ENCODE measurements at regions not wholly inside any gene's neighbourhood (a gene's known extent, or its start where the extent isn't known, plus 50 kb on each side); places are given as distances from the start of the nearest gene placed in this dataset.
"Not testable (repeated sequence)": the region's sequence is repeated elsewhere in the genome, so short reads cannot be mapped to it uniquely, and the experiment has no call there.

DNA sequence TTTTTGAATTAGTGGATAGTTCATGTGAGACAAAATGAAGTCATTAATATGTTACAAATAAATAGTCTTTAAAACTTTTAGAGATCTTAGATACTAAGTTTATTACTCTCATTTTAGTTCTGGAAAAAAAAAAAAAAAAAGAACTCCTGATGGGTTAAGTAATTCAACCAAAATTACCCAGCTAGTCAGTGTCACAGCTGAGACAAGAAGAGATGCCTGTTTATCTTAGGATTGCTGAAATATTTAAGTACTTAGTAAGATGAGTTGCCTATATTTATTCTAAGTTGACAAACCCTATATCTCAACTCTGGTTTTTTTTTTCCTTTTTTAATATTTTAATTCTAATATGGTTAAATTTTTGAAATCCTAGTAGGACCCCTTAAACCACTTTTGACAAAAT is 781.0 kb upstream of the LRRN3 start:
- no peak overlapping the region for H3K27ac ChIP-seq (ENCODE audit: low read depth in 2 of 2, low read length in 2 of 2)
- H3K27me3 ChIP-seq (ENCODE audit: control insufficient read depth in 2 of 2, insufficient read depth in 2 of 2, low read length in 2 of 2), result no peaks in the 10 kb centered on the region
- no peak overlapping the region for H3K9ac ChIP-seq (ENCODE audit: low read depth in 1 of 2, low read length in 2 of 2)
- H3K9me3 ChIP-seq (ENCODE audit: control insufficient read depth in 2 of 2, low read length in 2 of 2), result no peaks in the 10 kb centered on the region
- no peak overlapping the region for H3K4me3 ChIP-seq (ENCODE audit: low read length in 2 of 2)
- H3K36me3 ChIP-seq (ENCODE audit: control insufficient read depth in 2 of 2, insufficient read depth in 2 of 2, low read length in 2 of 2), result no peaks in the 10 kb centered on the region
- no peaks in the 10 kb centered on the region for H3K4me1 ChIP-seq (ENCODE audit: control insufficient read depth in 2 of 2, insufficient read depth in 2 of 2, low read length in 2 of 2)

DNA sequence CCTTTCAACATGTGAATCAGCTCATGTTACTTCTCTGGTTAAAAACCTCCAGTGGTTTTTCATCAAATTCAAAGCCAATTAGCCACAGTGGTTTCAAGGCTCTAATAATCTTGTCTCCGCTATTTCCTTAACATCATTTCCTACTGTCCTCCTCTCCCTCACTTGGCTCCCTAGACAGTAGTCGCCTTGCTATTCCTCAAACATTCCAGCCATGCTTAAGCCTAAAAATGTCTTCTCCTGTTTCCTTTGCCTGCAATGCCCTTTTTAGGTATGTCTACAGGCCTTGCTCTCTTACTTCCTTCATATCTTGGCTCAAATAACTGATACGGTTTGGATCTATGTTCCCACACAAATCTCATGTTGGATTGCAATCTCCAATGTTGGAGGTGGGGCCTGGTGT is 779.4 kb upstream of the LRRN3 start:
- no peaks in the 10 kb centered on the region for H3K4me1 ChIP-seq (ENCODE audit: control insufficient read depth in 2 of 2, insufficient read depth in 2 of 2, low read length in 2 of 2)
- H3K9ac ChIP-seq (ENCODE audit: low read depth in 1 of 2, low read length in 2 of 2), result no peak overlapping the region
- H3K36me3 ChIP-seq (ENCODE audit: control insufficient read depth in 2 of 2, insufficient read depth in 2 of 2, low read length in 2 of 2), result no peaks in the 10 kb centered on the region
- H3K9me3 ChIP-seq (ENCODE audit: control insufficient read depth in 2 of 2, low read length in 2 of 2), result no peaks in the 10 kb centered on the region
- no peaks in the 10 kb centered on the region for H3K27me3 ChIP-seq (ENCODE audit: control insufficient read depth in 2 of 2, insufficient read depth in 2 of 2, low read length in 2 of 2)
- no peak overlapping the region for H3K27ac ChIP-seq (ENCODE audit: low read depth in 2 of 2, low read length in 2 of 2)
- H3K4me3 ChIP-seq (ENCODE audit: low read length in 2 of 2), result no peak overlapping the region

DNA sequence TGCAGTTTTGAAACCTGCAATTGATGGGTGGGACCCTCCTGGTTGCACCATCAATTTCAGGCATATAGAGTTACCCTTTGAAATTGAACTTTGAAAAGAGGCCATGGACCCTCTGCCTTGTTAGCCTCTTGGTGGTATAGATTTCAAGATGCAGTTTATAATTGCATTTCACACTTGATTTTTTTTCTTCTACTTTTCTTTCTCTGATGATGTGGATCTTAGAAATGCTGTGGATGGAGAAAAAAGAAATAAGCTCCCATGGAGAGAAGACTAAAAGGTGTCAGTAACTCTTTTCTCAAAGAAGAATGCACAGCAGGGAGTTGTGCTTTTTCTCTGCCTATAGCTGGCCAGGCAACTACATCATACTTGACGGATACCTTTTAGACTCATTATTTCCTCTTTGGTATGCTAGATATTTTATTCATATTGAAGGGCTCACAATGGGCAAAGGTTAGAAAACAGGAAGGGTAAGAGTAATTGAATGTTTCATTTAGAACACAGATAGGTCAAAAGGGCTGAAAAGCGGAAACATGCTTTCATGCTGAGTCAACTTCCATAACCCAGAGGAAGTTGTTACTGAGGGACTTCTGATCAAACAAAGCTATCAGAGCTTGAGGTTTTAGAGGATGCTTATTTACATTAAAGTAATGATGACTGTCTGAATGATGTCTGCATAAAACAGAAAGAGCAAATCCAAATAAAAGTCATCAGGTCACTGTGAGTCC is 773.2 kb upstream of the LRRN3 start:
- H3K36me3 ChIP-seq (ENCODE audit: control insufficient read depth in 2 of 2, insufficient read depth in 2 of 2, low read length in 2 of 2), result no peaks in the 10 kb centered on the region
- H3K27ac ChIP-seq (ENCODE audit: low read depth in 2 of 2, low read length in 2 of 2), result no peak overlapping the region
- H3K9me3 ChIP-seq (ENCODE audit: control insufficient read depth in 2 of 2, low read length in 2 of 2), result no peaks in the 10 kb centered on the region
- no peak overlapping the region for H3K9ac ChIP-seq (ENCODE audit: low read depth in 1 of 2, low read length in 2 of 2)
- no peak overlapping the region for H3K4me3 ChIP-seq (ENCODE audit: low read length in 2 of 2)
- H3K27me3 ChIP-seq (ENCODE audit: control insufficient read depth in 2 of 2, insufficient read depth in 2 of 2, low read length in 2 of 2), result no peaks in the 10 kb centered on the region
- no peaks in the 10 kb centered on the region for H3K4me1 ChIP-seq (ENCODE audit: control insufficient read depth in 2 of 2, insufficient read depth in 2 of 2, low read length in 2 of 2)

DNA sequence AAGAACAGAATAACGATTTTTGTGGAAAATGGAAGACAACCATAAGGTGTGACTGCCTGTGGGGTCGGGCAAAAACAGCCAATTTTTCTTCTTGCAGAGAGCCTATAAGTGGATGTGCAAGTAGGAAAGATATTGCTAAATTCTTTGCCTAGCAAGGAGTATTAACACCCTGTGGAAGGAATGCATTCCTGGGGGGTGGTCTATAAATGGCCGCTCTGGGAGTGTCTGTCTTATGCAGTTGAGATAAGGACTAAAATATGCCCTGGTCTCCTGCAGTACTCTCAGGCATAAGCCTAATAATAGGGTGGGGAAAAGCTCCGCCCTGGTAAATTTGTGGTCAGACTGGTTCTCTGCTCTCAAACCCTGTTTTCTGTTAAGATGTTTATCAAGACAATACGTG is 770.6 kb upstream of the LRRN3 start:
- not testable (repeated sequence) for H3K36me3 ChIP-seq (ENCODE audit: control insufficient read depth in 2 of 2, insufficient read depth in 2 of 2, low read length in 2 of 2); H3K4me1 ChIP-seq (ENCODE audit: control insufficient read depth in 2 of 2, insufficient read depth in 2 of 2, low read length in 2 of 2); H3K9me3 ChIP-seq (ENCODE audit: control insufficient read depth in 2 of 2, low read length in 2 of 2); H3K9ac ChIP-seq (ENCODE audit: low read depth in 1 of 2, low read length in 2 of 2); H3K4me3 ChIP-seq (ENCODE audit: low read length in 2 of 2); H3K27ac ChIP-seq (ENCODE audit: low read depth in 2 of 2, low read length in 2 of 2); H3K27me3 ChIP-seq (ENCODE audit: control insufficient read depth in 2 of 2, insufficient read depth in 2 of 2, low read length in 2 of 2)

DNA sequence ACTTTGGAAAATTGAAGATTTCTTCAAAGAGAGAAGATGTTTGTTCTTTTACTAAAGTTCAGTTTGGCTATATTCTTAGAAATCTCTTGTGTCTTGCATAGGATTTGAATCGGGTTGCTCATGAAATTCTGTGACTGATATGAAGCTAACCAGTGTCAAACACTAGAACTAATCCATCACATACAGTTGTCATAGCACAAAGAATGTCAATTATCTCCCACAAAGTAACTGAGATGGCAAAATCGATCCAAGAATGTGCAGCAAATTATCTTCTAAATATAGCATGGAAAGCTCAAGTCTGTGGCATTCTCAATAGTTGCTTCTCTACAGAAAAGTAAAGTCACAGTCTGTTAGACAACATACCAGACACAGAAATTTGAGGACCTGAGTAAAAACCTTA is 768.1 kb upstream of the LRRN3 start:
- Histone ChIP-seq H3K9ac (ENCODE audit: low read depth in 1 of 2, low read length in 2 of 2) (no peak overlapping the region), H3K4me1 (ENCODE audit: control insufficient read depth in 2 of 2, insufficient read depth in 2 of 2, low read length in 2 of 2) (no peaks in the 10 kb centered on the region), H3K36me3 (ENCODE audit: control insufficient read depth in 2 of 2, insufficient read depth in 2 of 2, low read length in 2 of 2) (no peaks in the 10 kb centered on the region), H3K9me3 (ENCODE audit: control insufficient read depth in 2 of 2, low read length in 2 of 2) (no peaks in the 10 kb centered on the region), H3K27ac (ENCODE audit: low read depth in 2 of 2, low read length in 2 of 2) (no peak overlapping the region), H3K4me3 (ENCODE audit: low read length in 2 of 2) (no peak overlapping the region), H3K27me3 (ENCODE audit: control insufficient read depth in 2 of 2, insufficient read depth in 2 of 2, low read length in 2 of 2) (no peaks in the 10 kb centered on the region)

DNA sequence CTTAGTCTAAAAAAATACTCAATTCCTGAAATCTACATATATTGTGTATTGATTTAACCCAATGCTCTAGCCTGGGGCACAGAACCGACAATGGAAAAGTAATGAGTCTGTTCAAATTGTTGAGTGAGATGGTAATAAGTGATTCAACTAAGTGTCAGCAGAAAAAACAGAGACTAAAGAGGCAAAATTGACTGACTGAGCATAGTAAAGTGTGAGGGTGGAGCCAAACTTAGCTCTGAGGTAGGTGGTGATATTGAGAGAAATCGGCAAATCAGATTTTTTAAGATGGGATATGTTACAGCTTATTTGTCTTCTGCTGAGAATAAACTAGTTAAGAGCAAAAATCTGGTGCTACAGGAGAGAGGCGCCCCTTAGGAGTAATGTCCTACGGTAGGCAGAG is 764.0 kb upstream of the LRRN3 start:
- Histone ChIP-seq H3K27me3 (ENCODE audit: control insufficient read depth in 2 of 2, insufficient read depth in 2 of 2, low read length in 2 of 2) (no peaks in the 10 kb centered on the region), H3K9me3 (ENCODE audit: control insufficient read depth in 2 of 2, low read length in 2 of 2) (no peaks in the 10 kb centered on the region), H3K36me3 (ENCODE audit: control insufficient read depth in 2 of 2, insufficient read depth in 2 of 2, low read length in 2 of 2) (no peaks in the 10 kb centered on the region), H3K9ac (ENCODE audit: low read depth in 1 of 2, low read length in 2 of 2) (no peak overlapping the region), H3K4me3 (ENCODE audit: low read length in 2 of 2) (no peak overlapping the region), H3K4me1 (ENCODE audit: control insufficient read depth in 2 of 2, insufficient read depth in 2 of 2, low read length in 2 of 2) (no peaks in the 10 kb centered on the region), H3K27ac (ENCODE audit: low read depth in 2 of 2, low read length in 2 of 2) (no peak overlapping the region)

DNA sequence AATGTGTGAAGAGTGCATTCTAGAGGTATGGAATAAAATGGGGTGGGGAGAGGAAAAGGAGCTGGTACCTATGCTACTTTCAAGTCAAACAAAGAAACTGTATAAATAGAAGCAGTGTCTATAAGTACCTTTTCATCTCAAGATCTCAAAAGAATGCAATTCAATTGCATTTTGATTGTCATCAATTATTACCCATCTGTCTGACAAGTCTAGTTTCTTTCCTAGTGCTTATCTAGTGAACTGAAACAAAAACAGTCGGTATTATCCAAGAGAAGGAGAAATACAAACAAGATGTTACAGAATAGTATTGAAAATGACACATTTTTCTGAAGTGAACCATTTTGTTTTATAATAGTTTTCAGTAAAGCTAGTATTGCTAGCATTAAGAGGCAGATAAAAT is 754.5 kb upstream of the LRRN3 start:
- Histone ChIP-seq H3K36me3 (ENCODE audit: control insufficient read depth in 2 of 2, insufficient read depth in 2 of 2, low read length in 2 of 2) (no peaks in the 10 kb centered on the region), H3K9me3 (ENCODE audit: control insufficient read depth in 2 of 2, low read length in 2 of 2) (no peaks in the 10 kb centered on the region), H3K27ac (ENCODE audit: low read depth in 2 of 2, low read length in 2 of 2) (no peak overlapping the region), H3K9ac (ENCODE audit: low read depth in 1 of 2, low read length in 2 of 2) (no peak overlapping the region), H3K4me3 (ENCODE audit: low read length in 2 of 2) (no peak overlapping the region), H3K4me1 (ENCODE audit: control insufficient read depth in 2 of 2, insufficient read depth in 2 of 2, low read length in 2 of 2) (no peaks in the 10 kb centered on the region), H3K27me3 (ENCODE audit: control insufficient read depth in 2 of 2, insufficient read depth in 2 of 2, low read length in 2 of 2) (no peaks in the 10 kb centered on the region)

DNA sequence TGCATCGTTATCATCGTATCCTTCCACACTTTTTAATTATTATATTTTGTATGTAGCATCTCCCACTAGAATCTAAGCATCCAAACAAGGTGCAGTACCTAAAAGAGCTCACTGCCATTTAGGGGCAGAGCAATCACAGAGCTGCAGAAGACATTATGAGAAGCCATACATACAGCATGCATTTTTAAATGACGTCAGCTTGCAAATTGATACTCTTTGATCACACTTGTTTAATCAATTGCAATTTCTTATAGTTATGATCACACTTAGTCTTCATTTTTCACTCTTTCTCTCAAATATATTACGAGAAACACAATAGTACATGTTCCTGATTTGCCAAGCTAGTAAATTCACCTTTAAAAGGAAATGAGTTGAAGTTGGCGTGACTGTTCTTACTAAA is 753.3 kb upstream of the LRRN3 start:
- H3K36me3 ChIP-seq (ENCODE audit: control insufficient read depth in 2 of 2, insufficient read depth in 2 of 2, low read length in 2 of 2), result no peaks in the 10 kb centered on the region
- no peaks in the 10 kb centered on the region for H3K4me1 ChIP-seq (ENCODE audit: control insufficient read depth in 2 of 2, insufficient read depth in 2 of 2, low read length in 2 of 2)
- no peak overlapping the region for H3K9ac ChIP-seq (ENCODE audit: low read depth in 1 of 2, low read length in 2 of 2)
- H3K4me3 ChIP-seq (ENCODE audit: low read length in 2 of 2), result no peak overlapping the region
- no peaks in the 10 kb centered on the region for H3K9me3 ChIP-seq (ENCODE audit: control insufficient read depth in 2 of 2, low read length in 2 of 2)
- no peak overlapping the region for H3K27ac ChIP-seq (ENCODE audit: low read depth in 2 of 2, low read length in 2 of 2)
- H3K27me3 ChIP-seq (ENCODE audit: control insufficient read depth in 2 of 2, insufficient read depth in 2 of 2, low read length in 2 of 2), result no peaks in the 10 kb centered on the region

DNA sequence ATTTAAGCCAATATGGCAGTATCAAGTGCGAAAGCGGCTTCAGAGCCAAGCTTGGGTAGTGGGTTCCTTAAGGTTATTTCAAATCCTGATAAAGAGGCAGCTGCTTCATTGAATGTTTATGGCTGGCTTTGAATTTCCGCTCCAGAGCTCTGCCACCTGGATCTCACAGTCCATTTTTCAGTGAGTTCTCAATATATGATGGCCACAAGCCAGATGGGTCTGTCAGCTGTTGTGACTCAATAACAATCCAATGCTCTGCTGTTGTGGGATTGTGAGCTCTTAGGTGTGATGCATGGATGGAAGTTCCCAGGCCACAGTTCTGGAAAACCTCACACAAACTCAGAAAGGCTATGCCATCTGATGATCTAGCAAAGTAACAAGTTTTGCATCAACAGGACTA is 743.8 kb upstream of the LRRN3 start:
- Histone ChIP-seq H3K27me3 (ENCODE audit: control insufficient read depth in 2 of 2, insufficient read depth in 2 of 2, low read length in 2 of 2) (no peaks in the 10 kb centered on the region), H3K27ac (ENCODE audit: low read depth in 2 of 2, low read length in 2 of 2) (no peak overlapping the region)

DNA sequence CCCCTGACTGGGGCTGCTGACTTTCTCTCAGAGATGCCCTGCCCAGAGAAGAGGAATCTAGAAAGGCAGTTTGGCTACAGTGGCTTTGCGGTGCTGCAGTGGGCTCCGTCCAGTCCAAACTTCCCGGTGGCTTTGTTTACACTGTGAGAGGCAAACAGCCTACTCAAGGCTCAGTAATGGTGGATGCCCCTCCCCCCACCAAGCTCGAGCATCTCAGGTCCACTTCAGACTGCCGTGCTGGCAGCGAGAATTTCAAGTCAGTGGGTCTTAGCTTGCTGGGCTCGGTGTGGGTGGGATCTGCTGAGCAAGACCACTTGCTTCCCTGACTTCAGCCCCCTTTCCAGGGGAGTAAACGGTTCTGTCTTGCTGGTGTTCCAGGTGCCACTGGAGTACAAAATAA is 734.5 kb upstream of the LRRN3 start:
- H3K9ac ChIP-seq (ENCODE audit: low read depth in 1 of 2, low read length in 2 of 2), result no peak overlapping the region
- no peaks in the 10 kb centered on the region for H3K9me3 ChIP-seq (ENCODE audit: control insufficient read depth in 2 of 2, low read length in 2 of 2)
- H3K27ac ChIP-seq (ENCODE audit: low read depth in 2 of 2, low read length in 2 of 2), result no peak overlapping the region
- no peaks in the 10 kb centered on the region for H3K27me3 ChIP-seq (ENCODE audit: control insufficient read depth in 2 of 2, insufficient read depth in 2 of 2, low read length in 2 of 2)
- no peak overlapping the region for H3K4me3 ChIP-seq (ENCODE audit: low read length in 2 of 2)
- no peaks in the 10 kb centered on the region for H3K36me3 ChIP-seq (ENCODE audit: control insufficient read depth in 2 of 2, insufficient read depth in 2 of 2, low read length in 2 of 2)
- H3K4me1 ChIP-seq (ENCODE audit: control insufficient read depth in 2 of 2, insufficient read depth in 2 of 2, low read length in 2 of 2), result no peaks in the 10 kb centered on the region

More for the DNA sequence above, 743.8 kb upstream of the LRRN3 start:
- H3K9ac ChIP-seq (ENCODE audit: low read depth in 1 of 2, low read length in 2 of 2), result no peak overlapping the region
- H3K4me1 ChIP-seq (ENCODE audit: control insufficient read depth in 2 of 2, insufficient read depth in 2 of 2, low read length in 2 of 2), result no peaks in the 10 kb centered on the region
- H3K4me3 ChIP-seq (ENCODE audit: low read length in 2 of 2), result no peak overlapping the region
- H3K36me3 ChIP-seq (ENCODE audit: control insufficient read depth in 2 of 2, insufficient read depth in 2 of 2, low read length in 2 of 2), result no peaks in the 10 kb centered on the region
- no peaks in the 10 kb centered on the region for H3K9me3 ChIP-seq (ENCODE audit: control insufficient read depth in 2 of 2, low read length in 2 of 2)

DNA sequence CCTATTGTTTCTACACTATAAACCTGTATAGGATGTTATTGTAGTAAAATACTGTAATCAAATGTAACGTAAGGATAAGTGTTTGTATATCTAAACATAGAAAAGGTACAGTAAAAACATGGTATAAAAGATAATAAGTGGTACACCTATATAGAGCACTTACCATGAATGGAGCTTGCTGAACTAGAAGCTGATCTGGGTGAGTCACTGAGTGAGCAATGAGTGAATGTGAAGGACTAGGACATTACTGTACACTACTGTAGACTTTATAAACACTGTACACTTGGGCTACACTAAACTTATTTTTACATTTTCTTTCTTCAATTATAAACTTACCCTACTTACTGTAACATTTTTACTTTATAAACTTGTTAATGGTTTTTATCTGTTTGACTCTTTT is 732.9 kb upstream of the LRRN3 start:
- Histone ChIP-seq H3K4me1 (ENCODE audit: control insufficient read depth in 2 of 2, insufficient read depth in 2 of 2, low read length in 2 of 2) (no peaks in the 10 kb centered on the region), H3K4me3 (ENCODE audit: low read length in 2 of 2) (no peak overlapping the region), H3K27ac (ENCODE audit: low read depth in 2 of 2, low read length in 2 of 2) (no peak overlapping the region), H3K27me3 (ENCODE audit: control insufficient read depth in 2 of 2, insufficient read depth in 2 of 2, low read length in 2 of 2) (no peaks in the 10 kb centered on the region), H3K36me3 (ENCODE audit: control insufficient read depth in 2 of 2, insufficient read depth in 2 of 2, low read length in 2 of 2) (no peaks in the 10 kb centered on the region), H3K9me3 (ENCODE audit: control insufficient read depth in 2 of 2, low read length in 2 of 2) (no peaks in the 10 kb centered on the region), H3K9ac (ENCODE audit: low read depth in 1 of 2, low read length in 2 of 2) (no peak overlapping the region)

Measured in mucosa of rectum (tissue), 2 donors.